Midbrain (tissue), 1 donor: ENCODE measurements at regions not wholly inside any gene's neighbourhood (a gene's known extent, or its start where the extent isn't known, plus 50 kb on each side); places are given as distances from the start of the nearest gene placed in this dataset.

Experiments used
- DNase-seq: peaks from one replicate; lab custom pipeline; 2025; lab: John Stamatoyannopoulos, UW

DNA sequence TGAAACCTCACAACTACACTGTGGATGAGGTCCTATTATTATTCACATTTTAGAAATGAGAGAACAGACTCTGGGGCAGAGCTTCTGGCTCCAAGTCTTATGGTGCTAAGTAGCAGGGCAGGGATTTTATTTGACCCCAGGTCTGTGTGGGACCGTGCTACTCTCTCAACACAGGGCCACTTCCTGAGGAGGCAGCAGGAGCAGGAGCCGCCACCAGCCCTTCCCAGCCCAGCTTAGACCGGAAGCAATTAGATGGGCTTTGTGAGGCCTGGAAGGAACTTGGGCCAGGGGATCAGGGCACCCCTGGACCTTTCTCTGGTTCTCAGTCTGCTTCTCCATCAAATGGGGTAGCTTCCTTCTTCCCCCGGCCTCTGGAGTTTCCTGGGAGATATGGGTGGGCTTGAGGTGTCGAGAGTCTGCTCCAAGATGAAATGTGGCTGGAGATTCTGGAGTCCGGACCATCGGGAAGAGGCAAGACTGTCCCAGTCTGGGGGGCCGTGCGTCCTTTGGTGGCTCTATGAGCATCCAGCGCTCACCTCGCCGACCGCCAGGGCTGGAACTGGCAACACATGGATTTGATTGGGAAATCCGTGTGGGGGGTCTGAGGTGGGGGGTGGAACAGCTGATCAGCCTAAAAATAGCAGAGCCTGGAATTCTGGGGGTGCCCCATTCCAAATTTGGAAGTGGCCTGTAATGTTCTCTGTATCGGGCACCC is 136.8 kb downstream of the FOXD2 start:
- DNase-seq, result no peak

DNA sequence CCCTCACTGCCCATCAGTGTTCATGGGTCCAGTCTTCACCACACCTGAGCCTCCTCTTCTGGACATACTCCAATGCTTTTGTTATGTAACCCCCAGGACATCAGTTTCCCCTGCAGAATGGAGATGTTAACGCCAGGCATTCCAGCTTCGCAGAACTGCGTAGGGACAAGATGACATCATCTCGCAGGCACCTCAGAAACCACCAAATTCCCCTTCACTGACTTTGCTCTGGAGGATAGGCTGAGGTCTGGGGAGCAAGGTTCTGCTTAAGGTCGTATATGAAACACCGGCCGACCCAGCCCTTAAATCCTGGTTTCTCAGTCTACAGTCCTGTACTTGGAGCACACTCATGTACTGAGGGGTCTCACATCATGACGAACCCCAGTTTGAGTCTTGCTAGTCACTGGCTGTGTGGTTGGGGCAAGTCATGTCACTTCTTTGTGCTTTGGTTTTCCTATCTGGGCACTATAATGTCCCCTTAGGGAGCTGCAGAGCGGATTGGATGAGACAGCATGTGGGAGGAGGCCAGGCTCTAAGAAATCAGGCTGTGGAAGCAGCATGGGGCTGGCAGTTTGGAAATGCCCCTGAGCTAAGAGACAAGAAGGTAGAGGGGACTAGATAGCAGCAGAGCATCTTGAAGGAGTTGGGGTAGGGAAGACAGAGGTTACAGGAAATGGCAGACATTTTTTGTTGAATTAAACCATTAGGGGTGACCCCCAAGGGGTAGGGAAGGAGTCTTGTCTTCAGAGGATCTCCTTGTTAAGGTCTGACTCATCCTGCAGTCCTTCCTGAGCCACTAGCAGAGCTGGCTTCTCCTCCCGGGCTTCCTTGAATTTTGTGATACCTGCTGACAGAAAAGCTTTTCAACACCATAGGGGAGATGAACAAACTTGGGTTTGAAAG is 138.3 kb downstream of the FOXD2 start:
- no peak for DNase-seq

DNA sequence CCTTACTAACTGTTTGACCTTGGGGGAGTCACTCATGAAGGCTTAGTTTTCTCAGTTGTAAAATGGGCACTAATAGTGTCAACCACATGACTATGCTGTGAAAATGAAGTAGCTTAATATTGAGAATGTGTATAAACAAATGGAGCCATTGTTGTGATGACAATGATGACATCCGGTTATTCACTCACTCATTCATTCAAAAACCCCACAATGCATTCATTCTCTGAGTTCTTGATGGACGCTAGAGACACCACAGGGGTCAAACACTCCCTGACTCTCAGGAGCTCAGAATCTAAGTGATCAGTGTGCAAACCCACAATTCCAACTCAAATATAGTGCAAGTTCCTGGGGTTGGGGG is 138.9 kb downstream of the FOXD2 start:
- peak; percentile 9 for DNase-seq

DNA sequence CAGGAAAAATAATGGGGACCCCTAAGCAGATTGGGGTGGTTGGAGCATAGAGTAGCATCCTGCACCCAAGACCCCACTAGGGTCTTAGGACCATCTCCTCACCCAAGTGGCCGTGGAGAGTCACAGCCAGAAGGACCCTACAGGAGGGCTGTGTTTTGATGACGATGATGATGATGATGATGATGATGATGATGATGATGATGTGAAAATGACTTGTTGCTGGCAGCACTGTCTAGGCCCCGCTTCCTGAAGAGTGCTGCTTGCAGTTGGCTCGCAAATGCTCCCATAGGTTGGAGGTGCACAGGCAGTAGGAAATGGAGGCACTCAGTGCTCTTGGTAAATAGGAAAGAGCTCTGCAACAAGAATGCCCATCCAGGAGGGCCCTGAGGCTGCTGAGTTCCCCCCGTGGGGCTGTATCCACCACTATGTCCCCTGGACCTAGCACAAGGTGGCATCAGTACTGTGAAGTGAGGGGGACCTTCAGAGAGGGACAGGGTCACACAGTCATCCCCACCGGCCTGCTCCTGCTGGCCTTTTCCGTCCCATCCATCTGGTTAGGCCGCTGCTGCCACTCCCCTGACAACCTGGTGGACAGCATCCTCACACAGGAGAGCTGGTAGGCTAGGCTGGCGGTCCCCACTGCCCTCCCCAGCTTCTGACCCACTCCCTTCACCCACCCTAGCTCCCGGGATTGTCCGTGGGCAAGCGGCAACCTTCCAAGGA is 139.6 kb downstream of the FOXD2 start:
- no peak for DNase-seq

DNA sequence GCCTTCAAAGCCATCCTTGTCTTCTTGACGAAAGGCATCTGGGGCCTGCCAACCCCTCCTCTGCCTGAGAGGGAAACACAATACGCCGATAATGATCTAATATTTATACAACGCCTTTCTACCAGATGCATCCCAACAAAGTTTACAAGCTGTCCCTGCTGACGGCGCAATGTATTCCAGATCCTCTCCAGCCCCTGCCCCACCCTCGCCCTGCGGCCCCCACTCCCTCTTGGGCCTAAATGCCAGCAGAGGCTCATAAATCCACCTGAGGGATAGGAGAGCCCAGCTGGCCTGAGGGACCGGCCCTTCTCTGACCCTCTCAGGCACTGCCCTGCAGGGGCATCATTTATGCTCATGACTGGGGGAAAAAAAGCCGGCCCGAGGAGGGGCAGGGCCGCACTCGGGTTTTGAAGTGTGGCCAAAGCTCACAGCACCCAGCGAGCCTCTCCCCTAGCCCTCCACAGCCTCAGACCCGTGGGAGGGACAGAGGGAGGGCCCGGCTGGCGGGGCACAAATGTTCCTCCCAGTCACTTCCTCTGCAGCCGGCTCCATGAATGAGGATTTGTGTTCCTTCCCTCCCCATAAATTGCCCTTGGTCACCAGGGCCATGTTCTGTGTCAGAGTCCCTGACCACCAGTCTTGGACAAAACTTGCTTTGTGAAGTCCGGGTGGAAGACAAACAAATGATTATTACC is 140.3 kb downstream of the FOXD2 start:
- no peak for DNase-seq

DNA sequence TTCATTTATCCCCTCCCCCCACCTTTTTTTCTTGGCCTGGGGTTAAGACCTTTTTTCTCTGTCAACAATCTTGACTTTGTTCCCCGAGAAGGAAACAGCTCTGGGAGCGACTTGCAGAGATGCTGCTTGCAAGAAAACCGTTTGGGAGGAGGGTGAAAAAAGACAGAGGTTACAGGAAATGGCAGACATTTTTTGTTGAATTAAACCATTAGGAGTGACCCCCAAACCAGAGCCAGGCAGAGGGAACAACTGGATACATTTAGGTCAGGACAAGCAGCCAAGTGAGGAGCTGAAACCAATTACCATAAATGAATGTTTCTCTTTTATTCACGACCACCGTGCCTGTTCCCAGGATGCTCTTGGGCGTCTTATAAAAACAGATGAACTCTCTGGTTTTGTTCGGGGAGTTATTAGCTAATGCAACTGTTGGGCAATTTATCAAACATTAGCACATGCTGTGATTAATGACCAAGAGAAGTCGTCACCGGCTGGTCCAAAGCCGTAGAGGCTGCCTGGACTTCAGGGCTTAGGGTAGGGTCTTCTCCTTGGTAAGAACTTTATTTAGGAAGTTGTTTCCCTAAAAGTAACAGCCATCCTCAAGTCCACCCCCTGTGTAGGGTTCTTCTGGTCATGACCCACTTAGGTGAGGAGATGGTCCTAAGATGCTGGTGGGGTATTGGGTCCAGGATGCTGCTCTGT is 141.0 kb downstream of the FOXD2 start:
- peak; percentile 48 for DNase-seq

DNA sequence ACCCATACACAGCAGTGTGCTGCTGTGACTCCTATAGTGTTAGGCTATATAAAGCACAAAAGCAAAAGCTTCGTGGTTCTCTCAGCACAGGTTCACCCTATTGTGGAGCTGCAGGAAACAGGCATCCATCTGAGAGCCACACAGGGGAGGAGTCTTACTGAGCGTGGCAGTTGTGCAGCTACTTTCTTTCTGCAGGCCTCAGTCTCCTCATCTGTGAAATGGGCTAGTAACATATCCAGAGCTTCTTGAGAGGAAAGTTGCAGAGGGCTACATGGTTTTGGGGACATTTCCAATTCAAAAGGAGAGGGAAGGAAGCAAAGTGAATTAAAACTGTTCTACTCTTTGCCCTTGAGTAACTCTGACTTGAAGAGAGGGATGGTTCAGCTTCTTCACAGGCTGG is 142.0 kb downstream of the FOXD2 start:
- DNase-seq, result no peak

DNA sequence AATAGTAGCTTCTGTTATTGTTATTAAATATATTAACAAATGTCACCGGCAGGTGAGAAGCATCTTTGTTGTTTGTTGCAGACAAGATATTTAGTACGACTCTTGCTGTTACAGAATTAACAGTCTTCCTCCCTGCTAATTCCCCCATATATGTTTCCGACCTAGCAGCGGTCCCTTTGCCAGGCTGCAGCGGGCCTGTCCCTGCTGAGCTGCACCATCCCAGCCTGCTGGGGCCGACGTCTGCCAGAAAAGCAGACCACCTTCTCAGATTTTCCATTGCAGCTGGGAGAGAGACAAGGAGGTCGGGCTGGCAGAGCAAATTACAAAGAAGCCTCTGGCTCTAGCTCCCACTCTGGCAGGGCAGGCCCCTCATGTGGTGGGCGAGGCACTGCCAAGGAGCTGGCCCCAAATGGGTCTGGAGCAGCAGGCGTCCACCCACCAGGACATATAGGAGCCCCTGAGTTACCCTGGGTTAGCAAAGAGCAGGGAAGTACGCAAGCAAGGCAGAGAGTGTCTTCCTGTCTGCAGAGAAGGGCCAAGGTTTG is 142.7 kb downstream of the FOXD2 start:
- no peak for DNase-seq

DNA sequence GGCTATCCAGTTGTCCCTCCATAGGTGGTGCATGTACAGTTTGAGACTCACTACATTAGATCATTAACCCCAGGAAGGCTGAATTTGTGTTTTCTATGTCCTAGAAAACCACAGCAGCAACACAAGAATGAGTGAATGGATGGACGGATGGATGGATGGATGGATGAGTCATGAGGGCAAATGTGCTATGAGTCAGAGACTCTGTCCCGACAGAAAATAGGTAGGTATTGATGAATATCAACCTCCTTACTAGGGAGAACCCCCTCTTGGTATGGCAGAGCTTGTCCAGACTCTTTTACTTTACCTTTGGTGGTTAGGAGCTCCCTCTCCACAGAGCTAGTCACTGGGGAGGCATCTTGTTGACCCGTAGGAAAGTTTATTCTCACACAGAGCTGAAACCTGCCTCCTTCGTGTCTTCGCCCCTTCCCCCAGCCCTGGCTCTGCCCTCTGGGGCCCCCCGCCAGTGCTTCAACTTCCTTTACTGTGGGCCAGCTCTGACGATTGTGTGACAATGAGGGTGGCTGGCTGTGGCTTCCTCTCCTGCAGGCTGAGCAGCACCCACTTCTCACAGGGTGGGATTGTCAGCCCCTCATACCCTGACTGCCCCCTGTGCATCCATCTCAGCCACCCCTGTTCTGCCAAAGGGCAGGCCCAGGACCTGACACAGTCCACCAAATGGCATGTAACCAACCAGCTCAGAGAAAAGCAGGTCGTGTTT is 145.2 kb downstream of the FOXD2 start:
- no peak for DNase-seq

DNA sequence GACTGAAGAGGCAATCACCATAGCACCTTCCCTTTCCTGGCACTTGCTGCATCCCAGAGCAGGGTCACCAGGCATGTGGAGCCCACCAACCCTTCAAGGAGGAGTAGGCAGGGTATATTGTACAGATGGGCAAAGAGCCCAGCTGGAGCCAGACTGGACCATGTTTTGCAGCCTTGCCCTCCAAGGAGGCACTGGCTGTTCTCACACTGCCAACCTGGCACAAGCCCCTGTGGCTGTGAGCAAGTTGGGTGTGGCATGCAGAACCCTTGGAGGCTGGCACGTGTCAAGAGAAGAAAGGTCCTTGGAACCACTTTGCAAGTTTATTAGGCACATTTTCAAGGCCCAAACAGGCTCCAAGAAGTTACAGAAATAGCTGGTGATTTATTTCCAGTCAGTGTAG is 146.4 kb downstream of the FOXD2 start:
- DNase-seq, result peak; percentile 9

DNA sequence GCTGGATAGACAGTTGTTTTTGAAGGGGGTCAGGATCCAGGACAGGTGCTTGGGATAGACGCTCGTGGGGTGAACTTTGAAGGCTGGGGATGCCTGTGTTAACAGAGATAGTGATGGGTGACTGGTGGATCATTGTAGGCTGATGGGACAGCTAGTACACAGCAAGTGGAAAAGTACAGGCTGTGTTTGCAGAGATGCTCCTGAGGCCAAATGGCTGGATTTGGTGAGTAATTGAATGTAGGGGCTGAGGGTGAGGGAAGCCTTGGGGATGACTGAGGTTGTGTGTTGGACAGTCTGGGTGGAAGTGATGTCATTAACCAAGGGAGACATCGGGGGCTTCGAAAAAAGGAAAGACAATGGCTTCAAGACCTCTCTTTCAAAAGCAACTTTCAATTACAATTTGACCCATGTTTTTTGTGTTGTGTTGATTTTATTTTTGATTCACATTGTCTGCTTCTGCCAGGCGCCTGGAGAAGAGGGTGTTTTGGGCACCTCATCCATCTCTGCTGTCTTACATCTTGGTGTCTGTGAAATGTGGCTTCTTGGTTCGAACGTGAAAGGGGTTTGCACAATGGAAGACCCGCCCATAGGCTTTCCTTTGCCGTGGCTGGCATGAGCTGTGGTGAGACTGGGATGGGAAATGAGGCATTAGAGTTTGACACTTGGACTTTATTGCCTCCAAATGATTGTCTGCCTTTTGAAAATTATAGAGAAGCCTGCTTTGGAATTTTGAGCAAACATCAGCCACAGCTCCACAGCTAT is 147.5 kb downstream of the FOXD2 start:
- DNase-seq, result no peak

DNA sequence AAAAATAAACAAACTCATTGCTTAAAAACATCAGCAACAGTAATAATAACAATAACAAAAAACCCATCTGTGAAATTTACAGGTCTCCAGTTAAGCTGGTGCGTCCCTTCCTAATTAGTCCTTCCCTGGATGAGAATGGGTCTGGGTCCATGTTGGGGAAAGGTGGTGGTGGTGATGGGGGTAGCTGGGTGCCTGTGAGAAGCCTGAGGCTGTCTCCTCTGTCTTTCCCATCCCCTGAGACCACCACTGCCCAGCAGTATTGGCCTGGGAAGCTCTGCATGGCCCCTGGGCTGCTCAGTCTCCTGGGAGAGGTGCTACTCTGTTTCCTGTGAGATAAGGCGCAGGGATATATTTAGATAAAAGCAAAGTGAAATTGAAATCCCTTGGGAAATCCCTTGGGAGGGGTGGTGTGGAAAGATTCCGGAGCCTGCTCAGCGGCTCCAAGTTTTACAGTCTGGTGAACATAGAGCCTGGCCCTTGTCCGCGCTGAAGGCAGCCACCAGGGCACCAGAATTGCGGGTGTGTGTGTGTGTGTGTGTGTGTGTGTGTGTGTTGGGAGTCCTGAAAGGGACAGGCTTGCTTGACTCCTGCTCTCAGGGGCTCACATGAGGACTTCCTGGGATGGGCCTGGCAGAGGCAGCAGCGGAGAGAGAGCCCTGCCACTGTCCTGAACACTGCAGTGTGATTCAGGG is 150.2 kb downstream of the FOXD2 start:
- DNase-seq, result no peak

DNA sequence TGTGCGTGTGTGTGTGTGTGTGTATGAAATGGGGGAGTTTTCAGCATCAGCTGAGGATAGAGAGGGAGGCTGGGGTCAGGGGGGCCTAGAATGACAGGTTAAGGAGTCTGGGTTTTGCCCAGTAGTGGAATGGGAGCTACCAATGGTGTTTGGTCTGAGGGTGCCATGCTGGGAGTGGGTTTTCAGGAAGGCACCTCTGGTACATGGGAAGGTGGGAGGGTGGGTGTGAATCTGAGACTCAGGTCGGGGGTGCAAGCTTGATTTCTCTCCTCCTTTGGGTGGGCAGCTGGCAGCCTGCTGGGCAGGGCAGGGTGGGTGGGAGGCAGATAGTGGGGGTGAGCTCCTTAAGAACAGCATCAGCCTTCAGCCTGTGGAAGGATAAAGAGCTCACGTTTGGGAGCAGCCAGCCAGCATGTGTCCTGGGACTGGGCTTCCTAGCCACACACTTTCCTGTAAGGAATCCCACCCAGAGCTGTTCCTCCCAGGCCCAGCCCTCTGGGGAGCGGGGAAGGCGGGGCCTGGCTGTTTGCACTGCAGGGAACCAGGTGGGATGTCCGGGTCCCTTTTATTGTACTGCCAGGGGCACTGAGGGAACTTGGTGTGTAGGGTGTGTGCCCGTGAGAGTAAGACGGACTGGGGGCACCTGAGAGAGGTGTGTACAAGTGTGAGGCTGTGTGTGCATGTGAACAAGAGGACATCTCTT is 152.8 kb downstream of the FOXD2 start:
- DNase-seq, result no peak

DNA sequence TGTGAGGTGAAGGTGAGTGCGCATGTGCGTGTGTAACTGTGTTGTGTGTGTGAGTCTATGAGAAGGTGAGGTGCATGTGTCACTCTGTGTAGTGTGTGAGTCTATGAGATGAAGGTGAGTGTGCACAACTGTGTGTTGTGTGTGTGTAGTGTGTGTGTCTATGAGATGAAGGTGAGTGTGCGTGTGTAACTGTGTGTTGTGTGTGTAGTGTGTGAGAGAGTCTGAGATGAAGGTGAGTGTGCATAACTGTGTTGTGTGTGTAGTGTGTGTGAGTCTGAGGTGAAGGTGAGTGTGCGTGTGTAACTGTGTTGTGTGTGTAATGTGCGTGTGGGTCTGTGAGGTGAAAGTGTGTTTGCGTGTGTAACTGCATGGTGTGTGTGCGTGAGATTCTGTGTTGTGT is 154.0 kb downstream of the FOXD2 start:
- DNase-seq, result no peak

DNA sequence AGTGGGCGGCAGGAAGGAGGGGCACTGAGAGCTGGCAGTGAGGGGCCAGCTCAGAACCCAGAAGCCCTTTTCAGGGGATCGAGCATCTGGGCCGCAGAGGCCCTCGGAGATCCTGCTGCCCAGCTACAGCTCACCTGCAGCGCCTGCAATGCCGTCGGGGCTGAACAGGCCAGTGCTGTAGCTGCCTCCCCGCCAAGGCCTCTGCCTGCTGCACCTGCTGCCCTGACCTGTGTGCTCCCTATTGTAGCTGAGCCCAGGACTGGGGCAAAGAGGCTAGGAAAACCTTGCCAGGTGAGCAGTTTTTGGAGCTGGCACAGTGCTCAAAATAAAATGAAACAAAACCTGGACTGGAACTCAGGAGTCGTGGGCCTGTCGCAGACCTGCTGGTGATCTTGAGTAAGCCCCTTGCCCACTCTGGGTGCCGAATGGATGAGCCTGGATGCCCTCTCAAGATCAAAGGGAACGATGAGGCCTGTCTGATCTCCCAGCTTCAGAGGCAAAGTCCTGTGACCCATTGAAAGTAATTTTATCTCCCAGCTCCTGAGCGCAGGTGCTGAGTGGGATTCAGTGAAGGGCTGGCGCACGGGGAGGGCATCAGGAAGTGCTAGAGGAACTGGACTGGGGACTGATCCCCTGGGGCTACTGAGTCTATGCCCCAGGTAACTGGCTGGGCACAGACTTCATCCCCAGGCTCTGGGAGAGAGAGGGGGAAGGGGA is 154.6 kb downstream of the FOXD2 start:
- DNase-seq, result no peak

DNA sequence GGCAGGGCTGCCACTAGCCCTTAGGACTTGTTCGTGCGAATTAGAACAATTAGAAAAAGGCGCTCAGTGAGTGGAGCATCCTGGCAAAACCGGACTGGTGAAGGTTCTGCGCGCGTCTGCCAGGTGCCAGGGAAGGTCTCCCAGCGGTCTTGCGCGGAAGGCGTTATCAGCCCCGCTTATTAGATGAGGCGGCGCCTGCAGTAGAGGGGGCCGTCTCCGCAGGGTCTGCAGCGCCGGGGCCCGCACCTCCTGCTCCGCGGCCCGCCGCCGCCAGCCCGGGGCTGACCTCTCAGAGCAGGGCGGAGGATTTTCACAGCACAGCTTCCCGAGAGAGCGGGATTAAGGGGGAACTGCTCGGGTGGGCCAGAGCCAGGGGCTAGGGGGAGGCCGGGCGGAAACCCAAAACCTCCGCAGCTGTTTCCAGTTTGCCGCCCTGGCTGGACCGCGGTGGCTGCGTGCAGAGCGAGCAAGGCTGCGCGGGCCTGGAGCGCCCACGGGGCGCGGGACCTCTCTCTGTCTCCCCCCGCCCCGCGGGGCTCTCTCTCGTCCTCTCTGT is 155.2 kb downstream of the FOXD2 start:
- no peak for DNase-seq

DNA sequence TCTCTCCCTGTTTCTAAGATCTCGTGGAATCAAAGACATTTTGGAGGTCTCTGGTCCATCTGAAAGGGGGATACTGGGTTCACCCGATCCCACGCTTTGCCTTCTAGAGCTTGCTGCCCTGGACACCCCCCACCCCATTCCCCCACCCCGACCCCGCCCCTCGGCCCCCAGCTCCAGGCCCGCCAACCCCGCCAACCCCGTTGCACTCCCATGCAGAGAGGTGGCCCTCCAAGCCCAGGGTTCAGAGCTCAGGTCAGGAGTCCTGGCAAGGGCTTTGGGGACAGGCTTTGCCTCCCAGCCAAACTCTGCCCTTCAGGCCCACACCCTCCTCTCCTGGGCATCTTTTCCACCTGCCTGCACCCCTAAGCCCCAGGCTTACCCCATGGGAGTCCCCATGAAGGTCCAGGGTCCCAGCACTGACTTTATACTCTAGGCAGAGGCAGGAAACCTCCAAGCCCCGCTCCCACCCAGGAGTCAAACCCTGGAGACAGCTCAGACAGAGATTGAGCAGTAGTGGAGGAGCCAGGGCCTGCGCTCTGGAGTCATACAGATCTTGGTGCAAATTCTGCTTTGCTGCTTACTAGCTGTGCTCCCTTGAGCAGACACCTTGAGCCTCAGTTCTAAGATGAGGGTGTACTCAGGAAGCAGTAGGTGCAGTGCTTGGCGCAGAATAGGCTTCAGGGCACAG is 155.9 kb downstream of the FOXD2 start:
- DNase-seq, result no peak
